ENCODE measurements at regions not wholly inside any gene's neighbourhood (a gene's known extent, or its start where the extent isn't known, plus 50 kb on each side); places are given as distances from the start of the nearest gene placed in this dataset.
"Not testable (repeated sequence)": the region's sequence is repeated elsewhere in the genome, so short reads cannot be mapped to it uniquely, and the experiment has no call there.

GRCh38 chr11:38543311-38543710, 1945.3 kb upstream of the RAG2 start:
- no peak for ATAC-seq

- ATAC-seq = no peak
Measured at GRCh38 chr11:38538866-38539680, 1941.0 kb upstream of the RAG2 start.

GRCh38 chr11:38530226-38530625, 1932.2 kb upstream of the RAG2 start:
- no peak for ATAC-seq

- ATAC-seq = no peak
Measured at GRCh38 chr11:38524945-38525344, 1926.9 kb upstream of the RAG2 start.

GRCh38 chr11:38517991-38518390, 1920.0 kb upstream of the RAG2 start:
- ATAC-seq = no peak

GRCh38 chr11:38512830-38513229, 1914.8 kb upstream of the RAG2 start:
- ATAC-seq = not testable (repeated sequence)

- no peak for ATAC-seq
Measured at GRCh38 chr11:38510041-38510440, 1912.0 kb upstream of the RAG2 start.

GRCh38 chr11:38503876-38504275, 1905.8 kb upstream of the RAG2 start:
- no peak for ATAC-seq

GRCh38 chr11:38498721-38499120, 1900.7 kb upstream of the RAG2 start:
- ATAC-seq = no peak

GRCh38 chr11:38491986-38492385, 1894.0 kb upstream of the RAG2 start:
- ATAC-seq = no peak

GRCh38 chr11:38481391-38481790, 1883.4 kb upstream of the RAG2 start:
- no peak for ATAC-seq

GRCh38 chr11:38476808-38477575, 1879.0 kb upstream of the RAG2 start:
- ATAC-seq = no peak

- ATAC-seq = no peak
Measured at GRCh38 chr11:38461751-38462150, 1863.7 kb upstream of the RAG2 start.

- no peak for ATAC-seq
Measured at GRCh38 chr11:38460896-38461295, 1862.9 kb upstream of the RAG2 start.

GRCh38 chr11:38460429-38460828, 1862.4 kb upstream of the RAG2 start:
- no peak for ATAC-seq

GRCh38 chr11:38456371-38456770, 1858.3 kb upstream of the RAG2 start:
- no peak for ATAC-seq

GRCh38 chr11:38448284-38448683, 1850.2 kb upstream of the RAG2 start:
- ATAC-seq = no peak

- no peak for ATAC-seq
Measured at GRCh38 chr11:38446336-38446735, 1848.3 kb upstream of the RAG2 start.

- no peak for ATAC-seq
Measured at GRCh38 chr11:38438091-38438490, 1840.1 kb upstream of the RAG2 start.

- ATAC-seq = no peak
Measured at GRCh38 chr11:38425578-38425977, 1827.5 kb upstream of the RAG2 start.

GRCh38 chr11:38423042-38423441, 1825.0 kb upstream of the RAG2 start:
- no peak for ATAC-seq

GRCh38 chr11:38416141-38416540, 1818.1 kb upstream of the RAG2 start:
- ATAC-seq = no peak

- no peak for ATAC-seq
Measured at GRCh38 chr11:38411149-38411548, 1813.1 kb upstream of the RAG2 start.

GRCh38 chr11:38402063-38402462, 1804.0 kb upstream of the RAG2 start:
- no peak for ATAC-seq
